IPS-20b (cell line): ENCODE measurements at regions not wholly inside any gene's neighbourhood (a gene's known extent, or its start where the extent isn't known, plus 50 kb on each side); places are given as distances from the start of the nearest gene placed in this dataset.
"Not testable (repeated sequence)": the region's sequence is repeated elsewhere in the genome, so short reads cannot be mapped to it uniquely, and the experiment has no call there.

Experiments
- H3K27ac ChIP-seq: one replicate; pipeline ENCODE4 v1.5.1; 2013; ENCODE audit warnings: low read length
- H3K27me3 ChIP-seq: 2 replicates; pipeline ENCODE4 v1.6.1; 2013; ENCODE audit warnings: mild to moderate bottlenecking, low read length, inconsistent platforms; ENCODE audit not compliant: insufficient read depth
- H3K36me3 ChIP-seq: 2 replicates; pipeline ENCODE4 v1.6.1; 2013; ENCODE audit warnings: low read depth, mild to moderate bottlenecking, inconsistent platforms, low read length, moderate library complexity; ENCODE audit not compliant: insufficient read depth
- H3K4me1 ChIP-seq: 2 replicates; pipeline ENCODE4 v1.6.1; 2013; ENCODE audit warnings: mild to moderate bottlenecking, control low read depth, inconsistent platforms, low read length, moderate library complexity; ENCODE audit not compliant: insufficient read depth
- H3K4me3 ChIP-seq: 2 replicates; pipeline ENCODE4 v1.5.1; 2013; ENCODE audit warnings: mild to moderate bottlenecking, low read length, inconsistent platforms
- H3K9ac ChIP-seq: 2 replicates; pipeline ENCODE4 v1.6.1; 2013; ENCODE audit warnings: low read depth, mild to moderate bottlenecking, inconsistent platforms, low read length, moderate library complexity
- H3K9me3 ChIP-seq: 2 replicates; pipeline ENCODE4 v1.6.1; 2013; ENCODE audit warnings: mild to moderate bottlenecking, low read depth, low read length, inconsistent platforms; ENCODE audit not compliant: insufficient read depth

GRCh38 chr9:65465246-65465895 is 180.4 kb upstream of the FOXD4L5 start:
- H3K27me3 ChIP-seq, H3K4me3 ChIP-seq, H3K27ac ChIP-seq, H3K9ac ChIP-seq, H3K4me1 ChIP-seq, H3K36me3 ChIP-seq: not testable (repeated sequence)
- H3K9me3 ChIP-seq, result peaks cover 12% of the 10 kb centered on the region

- not testable (repeated sequence) for H3K4me1 ChIP-seq, H3K27me3 ChIP-seq
- peaks cover 28% of the 10 kb centered on the region for H3K9me3 ChIP-seq
These were observed 177.5 kb upstream of the FOXD4L5 start for GRCh38 chr9:65462476-65462875.

DNA sequence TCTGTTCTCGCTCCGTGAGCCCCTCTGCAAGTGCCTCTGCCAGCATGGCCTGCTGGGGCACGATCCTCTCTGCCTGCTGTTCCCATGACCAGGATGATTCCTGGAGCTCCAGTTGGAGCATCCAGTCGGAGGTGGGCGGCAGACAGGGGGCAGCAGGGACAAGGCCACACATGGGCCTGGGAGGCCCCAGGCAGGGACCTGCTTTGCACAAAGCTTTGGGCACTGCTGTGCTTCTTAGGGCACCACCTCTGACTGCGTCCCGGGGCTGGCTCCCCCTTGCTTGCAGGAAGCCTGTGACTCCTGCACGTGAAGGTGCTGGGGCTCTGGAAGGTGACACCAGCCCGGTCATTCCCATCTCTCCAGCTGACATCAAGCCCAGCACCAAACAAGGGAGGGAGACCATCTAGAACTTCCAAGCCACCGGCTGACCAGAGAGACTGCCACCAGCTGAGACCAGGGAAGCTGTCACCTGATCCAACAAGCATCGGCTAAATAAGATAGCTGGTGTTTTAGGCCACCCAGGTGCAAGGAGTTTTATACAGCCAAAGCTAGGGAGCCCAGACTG is 174.8 kb upstream of the FOXD4L5 start:
- H3K27ac ChIP-seq, result no peak overlapping the region
- no peaks in the 10 kb centered on the region for H3K27me3 ChIP-seq
- H3K9ac ChIP-seq, result no peak overlapping the region
- no peaks in the 10 kb centered on the region for H3K4me1 ChIP-seq
- peaks cover 32% of the 10 kb centered on the region for H3K9me3 ChIP-seq
- H3K4me3 ChIP-seq, result no peak overlapping the region
- no peaks in the 10 kb centered on the region for H3K36me3 ChIP-seq

More at GRCh38 chr9:65462476-65462875, 177.5 kb upstream of the FOXD4L5 start:
- not testable (repeated sequence) for H3K9ac ChIP-seq, H3K36me3 ChIP-seq, H3K27ac ChIP-seq, H3K4me3 ChIP-seq

DNA sequence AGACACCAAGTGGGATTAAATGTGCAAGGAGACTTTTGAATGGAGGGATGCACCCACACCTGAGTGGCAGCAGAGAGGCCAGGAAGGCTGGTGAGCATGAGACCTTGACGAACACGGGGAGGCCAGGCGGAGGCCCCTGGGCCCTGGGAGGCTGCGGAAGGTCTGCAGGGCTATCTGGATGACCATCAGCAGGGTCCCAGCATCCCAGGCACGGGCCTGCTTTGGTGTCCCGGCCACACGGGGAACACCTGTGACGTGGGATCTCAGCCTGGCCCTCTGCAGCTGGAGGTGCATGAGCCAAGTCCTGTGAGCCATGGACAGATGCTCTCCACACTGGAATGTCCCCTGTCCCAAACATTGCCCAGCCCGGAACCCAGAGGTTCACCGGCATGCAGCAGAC is 174.0 kb upstream of the FOXD4L5 start:
- Histone ChIP-seq H3K4me1 (no peaks in the 10 kb centered on the region), H3K27me3 (no peaks in the 10 kb centered on the region), H3K27ac (no peak overlapping the region), H3K36me3 (no peaks in the 10 kb centered on the region), H3K9ac (no peak overlapping the region), H3K9me3 (peaks cover 31% of the 10 kb centered on the region), H3K4me3 (no peak overlapping the region)

DNA sequence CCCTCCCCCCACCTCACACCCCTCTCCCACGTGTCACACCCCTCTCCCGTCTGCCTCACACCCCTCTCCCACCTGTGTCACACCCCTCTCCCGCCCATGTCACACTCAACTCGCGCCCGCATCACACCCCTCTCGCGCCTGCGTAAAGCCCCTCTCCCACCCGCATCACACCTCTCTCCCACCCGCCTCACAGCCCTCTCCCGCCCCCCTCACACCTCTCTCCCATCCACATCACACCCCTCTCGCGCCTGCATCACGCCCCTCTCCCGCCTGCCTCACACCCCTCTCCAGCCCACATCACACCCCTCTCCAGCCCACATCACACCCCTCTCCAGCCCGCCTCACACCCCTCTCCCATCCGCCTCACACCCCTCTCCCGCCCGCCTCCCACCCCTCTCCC is 173.5 kb upstream of the FOXD4L5 start:
- no peaks in the 10 kb centered on the region for H3K36me3 ChIP-seq
- H3K9me3 ChIP-seq, result peaks cover 30% of the 10 kb centered on the region
- no peak overlapping the region for H3K4me3 ChIP-seq
- H3K9ac ChIP-seq, result no peak overlapping the region
- H3K4me1 ChIP-seq, result no peaks in the 10 kb centered on the region
- no peaks in the 10 kb centered on the region for H3K27me3 ChIP-seq
- H3K27ac ChIP-seq, result no peak overlapping the region

GRCh38 chr9:65456991-65457390 is 172.0 kb upstream of the FOXD4L5 start:
- not testable (repeated sequence) for H3K4me1 ChIP-seq, H3K27me3 ChIP-seq, H3K36me3 ChIP-seq, H3K4me3 ChIP-seq, H3K9ac ChIP-seq, H3K27ac ChIP-seq
- H3K9me3 ChIP-seq, result peaks cover 35% of the 10 kb centered on the region

DNA sequence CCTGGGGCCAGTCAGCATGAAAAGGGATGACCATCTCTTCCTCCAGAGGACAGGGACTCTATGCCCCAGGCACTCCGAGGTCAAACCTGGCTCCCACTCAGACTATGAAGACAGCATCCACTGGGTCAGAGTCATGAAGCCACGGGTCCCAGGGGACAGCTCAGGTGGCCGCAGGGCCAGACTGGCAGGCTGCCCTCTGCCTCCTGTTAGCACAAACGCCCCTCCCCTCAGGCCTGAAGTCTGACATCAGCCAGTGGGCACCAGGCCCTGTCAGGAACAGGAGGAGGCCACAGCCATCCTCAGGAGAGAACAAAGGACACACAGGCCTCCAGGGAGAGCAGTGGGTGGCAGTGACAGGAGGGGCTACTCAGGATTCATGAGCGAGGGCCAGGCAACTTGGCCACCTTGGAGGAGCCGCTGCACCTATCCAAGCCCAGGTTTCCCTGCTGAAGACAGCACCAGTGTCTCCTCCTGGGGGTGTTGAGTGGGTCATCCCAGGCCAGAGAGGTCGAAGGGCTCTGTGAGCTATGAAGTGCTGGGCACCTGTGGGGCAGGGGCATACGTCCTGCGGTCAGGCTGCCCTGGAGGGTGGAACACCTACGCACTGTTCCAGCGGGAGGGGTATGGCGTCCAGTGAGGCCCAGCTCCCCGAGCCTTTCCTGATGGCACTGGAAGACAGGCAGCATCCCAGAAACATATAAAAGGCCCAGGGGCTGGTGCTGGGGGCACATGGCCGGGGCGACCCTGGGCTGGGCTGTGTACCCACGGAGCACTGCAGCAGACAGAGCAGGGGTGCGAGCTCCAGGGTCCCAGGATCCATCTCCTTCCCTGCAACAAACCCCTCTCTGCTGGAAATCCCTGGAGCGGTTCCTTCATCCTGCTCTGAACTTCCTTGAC is 171.0 kb upstream of the FOXD4L5 start:
- H3K9ac ChIP-seq, H3K4me3 ChIP-seq, H3K27ac ChIP-seq, H3K36me3 ChIP-seq, H3K27me3 ChIP-seq, H3K4me1 ChIP-seq: not testable (repeated sequence)
- peaks cover 41% of the 10 kb centered on the region for H3K9me3 ChIP-seq

DNA sequence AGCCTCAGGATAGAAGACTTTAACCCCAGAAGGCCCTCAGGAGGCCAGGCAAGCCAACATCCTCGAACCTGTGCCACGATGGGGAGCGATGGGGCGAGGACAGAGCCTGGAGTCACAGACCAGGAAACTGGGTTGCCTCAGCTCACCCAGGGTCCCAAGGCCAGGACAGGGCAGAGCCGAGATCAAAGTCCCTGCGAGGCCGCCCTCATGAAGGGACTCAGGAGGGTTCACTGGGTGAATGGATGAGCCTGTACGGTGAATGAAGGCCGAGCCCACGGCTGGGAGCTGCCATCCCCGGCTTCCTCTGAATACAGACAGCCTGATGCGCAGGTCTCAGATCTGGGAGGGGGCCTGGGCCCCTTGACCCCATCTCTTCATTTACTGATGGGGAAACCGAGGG is 170.1 kb upstream of the FOXD4L5 start:
- H3K27me3 ChIP-seq, H3K4me3 ChIP-seq: not testable (repeated sequence)
- peaks cover 41% of the 10 kb centered on the region for H3K9me3 ChIP-seq

GRCh38 chr9:65454666-65455065 is 169.7 kb upstream of the FOXD4L5 start:
- H3K36me3 ChIP-seq, H3K4me3 ChIP-seq, H3K27me3 ChIP-seq, H3K27ac ChIP-seq, H3K4me1 ChIP-seq, H3K9ac ChIP-seq: not testable (repeated sequence)
- peaks cover 36% of the 10 kb centered on the region for H3K9me3 ChIP-seq

More for the DNA sequence above, 170.1 kb upstream of the FOXD4L5 start:
- H3K36me3 ChIP-seq, H3K4me1 ChIP-seq, H3K9ac ChIP-seq, H3K27ac ChIP-seq: not testable (repeated sequence)

- H3K36me3 ChIP-seq, H3K4me1 ChIP-seq, H3K27ac ChIP-seq, H3K27me3 ChIP-seq, H3K4me3 ChIP-seq, H3K9ac ChIP-seq: not testable (repeated sequence)
- peaks cover 33% of the 10 kb centered on the region for H3K9me3 ChIP-seq
These were observed 169.0 kb upstream of the FOXD4L5 start for GRCh38 chr9:65454034-65454433.

DNA sequence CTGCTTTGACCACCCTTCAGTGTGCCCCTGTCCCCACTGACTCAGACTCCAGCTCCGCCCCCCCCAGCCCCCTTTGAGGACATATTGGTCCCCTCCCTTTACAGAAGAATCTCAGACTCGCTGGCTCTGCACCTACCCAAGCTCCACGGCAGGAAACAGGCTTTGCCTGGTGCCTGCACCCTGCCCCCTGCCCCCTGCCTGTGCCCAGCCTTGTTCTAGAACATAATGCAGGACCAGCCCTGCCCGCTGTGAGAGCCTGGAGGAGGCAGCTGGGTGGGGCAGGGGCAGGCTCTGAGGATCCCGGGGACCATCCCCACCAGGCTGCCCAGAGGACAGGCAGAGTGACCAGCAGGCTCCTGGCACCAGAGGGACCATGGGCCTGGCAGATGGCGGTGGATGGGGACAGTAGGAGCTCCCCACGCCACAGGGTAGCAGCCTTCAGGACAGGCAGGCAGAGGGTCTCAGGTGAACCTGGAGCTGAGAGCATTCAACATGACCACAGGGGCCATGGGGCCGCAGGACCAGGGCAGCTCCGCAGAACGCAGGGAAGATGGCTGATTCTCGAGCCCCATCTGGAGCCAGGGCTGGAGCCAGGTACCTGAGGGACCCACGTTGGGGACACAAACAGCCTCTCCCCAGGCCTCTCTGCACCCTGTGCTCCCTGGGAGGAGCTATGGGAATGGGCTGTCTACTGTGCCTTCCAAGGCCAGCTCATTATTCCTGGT is 165.0 kb upstream of the FOXD4L5 start:
- H3K27ac ChIP-seq, H3K36me3 ChIP-seq, H3K4me1 ChIP-seq, H3K27me3 ChIP-seq, H3K4me3 ChIP-seq, H3K9ac ChIP-seq: not testable (repeated sequence)
- peaks cover 32% of the 10 kb centered on the region for H3K9me3 ChIP-seq
